GM13976 (cell line): ENCODE measurements at regions not wholly inside any gene's neighbourhood (a gene's known extent, or its start where the extent isn't known, plus 50 kb on each side); places are given as distances from the start of the nearest gene placed in this dataset.

Experiments
- DNase-seq: peaks from one replicate; pipeline ENCODE4 v3.0.0; 2012; ENCODE audit warnings: low spot score
- CTCF ChIP-seq: IDR thresholded peaks from 2 replicates; pipeline ENCODE4 v1.5.1; 2012; ENCODE audit warnings: borderline replicate concordance, mild to moderate bottlenecking; ENCODE audit not compliant: insufficient read depth; ENCODE audit errors: extremely low read depth, missing control alignments, control extremely low read depth
- in situ Hi-C: fragments of 300-500 bp; cut with MboI; formaldehyde crosslinking; loops from one replicate; pipeline ENCODE4 v1.12.0; 2022; ENCODE audit warnings: low sequenced_read_pairs, mixed read lengths, inconsistent platforms; ENCODE audit not compliant: unreplicated experiment

- in situ Hi-C loops: no loop called here
- no peak for DNase-seq
- no peak for TF ChIP-seq CTCF
Measured at GRCh38 chr5:111887706-111888105, 130.7 kb upstream of the NREP start.

- in situ Hi-C loops: no loop called here
- TF ChIP-seq CTCF: no peak
- no peak for DNase-seq
Measured at GRCh38 chr5:111869681-111870080, 112.7 kb upstream of the NREP start.

GRCh38 chr5:111865356-111865755, 108.4 kb upstream of the NREP start:
- DNase-seq: no peak
- in situ Hi-C loops: no loop called here
- TF ChIP-seq CTCF: no peak

- no peak for DNase-seq
- TF ChIP-seq CTCF: no peak
- in situ Hi-C loops: no loop called here
Measured at GRCh38 chr5:111863801-111864200, 106.8 kb upstream of the NREP start.

- DNase-seq: no peak
- no peak for TF ChIP-seq CTCF
- in situ Hi-C loops: no loop called here
Measured at GRCh38 chr5:111859533-111860270, 102.7 kb upstream of the NREP start.

- in situ Hi-C loops: no loop called here
- no peak for DNase-seq
Measured at GRCh38 chr5:111859031-111859430, 102.0 kb upstream of the NREP start.

More at GRCh38 chr5:111859031-111859430, 102.0 kb upstream of the NREP start:
- no peak for TF ChIP-seq CTCF
